Endothelial cell of umbilical vein (primary cell): ENCODE measurements at regions not wholly inside any gene's neighbourhood (a gene's known extent, or its start where the extent isn't known, plus 50 kb on each side); places are given as distances from the start of the nearest gene placed in this dataset.

Experiments used
- BruUV-seq: library from RNA; stranded (reverse); fragments of 400-500 nt; replicated peaks from 2 replicates; lab custom pipeline; 2021; lab: Mats Ljungman, UMichigan
- CTCF ChIA-PET: fragments of 300-600, 350-600 bp; sonication (Branson Sonifier 250); formaldehyde crosslinking; loops from one replicate; lab custom pipeline; 2021; ENCODE audit warnings: antibody characterized with exemption, inconsistent platforms; lab: Charles Lee
- POLR2A ChIA-PET: fragments of 300-600, 350-600 bp; sonication (Branson Sonifier 250); formaldehyde crosslinking; loops from one replicate; lab custom pipeline; 2021; ENCODE audit warnings: antibody characterized with exemption, inconsistent platforms; lab: Charles Lee
- DNase-seq: peaks from one replicate; pipeline ENCODE4 v3.0.0-alpha.2; 2011; ENCODE audit warnings: low read depth, low spot score
- FAIRE-seq: peaks from 2 replicates; lab custom pipeline; 2011; peaks lifted over from hg19 to GRCh38; lab: Jason Lieb, UNC
- H2AFZ ChIP-seq: 2 replicates; pipeline ENCODE4 v1.6.0; 2012; ENCODE audit warnings: low read depth, low read length, control low read depth, inconsistent platforms
- H3K27ac ChIP-seq: 2 replicates; pipeline ENCODE4 v1.5.1; 2011; ENCODE audit warnings: low read depth, mild to moderate bottlenecking, control low read depth, low read length, moderate library complexity; ENCODE audit not compliant: insufficient read depth
- H3K27me3 ChIP-seq, 2 experiments: 2 replicates each; pipeline versions ENCODE4 v1.6.0 to v1.6.1; 2011; ENCODE audit warnings: low read length in 2 of 2, mixed read lengths in 1 of 2; ENCODE audit not compliant: control insufficient read depth in 2 of 2, insufficient read depth in 2 of 2
- H3K36me3 ChIP-seq, 2 experiments: 2 replicates in 1 of 2; 3 replicates in 1 of 2; pipeline ENCODE4 v1.5.1; 2011; ENCODE audit warnings: low read length in 2 of 2, mild to moderate bottlenecking in 1 of 2, moderate library complexity in 1 of 2; ENCODE audit not compliant: control insufficient read depth in 2 of 2, insufficient read depth in 2 of 2; ENCODE audit errors: extremely low read depth in 1 of 2
- H3K4me1 ChIP-seq: 3 replicates; pipeline ENCODE4 v1.5.1; 2011; ENCODE audit warnings: mild to moderate bottlenecking, low read length; ENCODE audit not compliant: control insufficient read depth, insufficient read depth; ENCODE audit errors: extremely low read depth
- H3K4me2 ChIP-seq: 2 replicates; pipeline ENCODE4 v1.6.1; 2011; ENCODE audit warnings: low read length, control low read depth, mixed read lengths; ENCODE audit not compliant: insufficient read depth
- H3K4me3 ChIP-seq, 3 experiments: fragments of 200-600 bp in 1 of 3; sonication (generic), shearing (Covaris generic) in 1 of 3; replicated peaks in 1 of 3; 2 replicates each; pipeline ENCODE4 v1.5.1; 2011 to 2016; ENCODE audit warnings: control low read depth in 3 of 3, low read length in 3 of 3, mild to moderate bottlenecking in 2 of 3, inconsistent platforms in 1 of 3, low read depth in 1 of 3, moderate library complexity in 1 of 3; ENCODE audit not compliant: insufficient read depth in 1 of 3
- H3K79me2 ChIP-seq: 2 replicates; pipeline ENCODE4 v1.6.0; 2012; ENCODE audit warnings: low read length, inconsistent platforms; ENCODE audit not compliant: control insufficient read depth, insufficient read depth
- H3K9ac ChIP-seq: replicated peaks from 2 replicates; pipeline ENCODE3; 2011; ENCODE audit warnings: low read length, control low read depth; ENCODE audit not compliant: insufficient read depth; ENCODE audit errors: extremely low read depth
- H3K9me1 ChIP-seq: replicated peaks from 3 replicates; pipeline ENCODE4 v1.6.0; 2011; ENCODE audit warnings: mild to moderate bottlenecking, low read length; ENCODE audit not compliant: control insufficient read depth, insufficient read depth; ENCODE audit errors: extremely low read depth
- H3K9me3 ChIP-seq: replicated peaks from 2 replicates; pipeline ENCODE4 v1.5.1; 2012; ENCODE audit warnings: low read length, inconsistent platforms; ENCODE audit not compliant: control insufficient read depth, insufficient read depth
- H4K20me1 ChIP-seq: replicated peaks from 2 replicates; pipeline ENCODE3; 2011; ENCODE audit warnings: mild to moderate bottlenecking, low read length; ENCODE audit not compliant: control insufficient read depth, insufficient read depth; ENCODE audit errors: extremely low read depth
- GATA2 ChIP-seq: IDR thresholded peaks from 2 replicates; pipeline ENCODE4 v1.7.0; 2011; ENCODE audit warnings: low read depth, mild to moderate bottlenecking, moderate library complexity, mixed read lengths, low read length; ENCODE audit not compliant: insufficient read length, insufficient read depth
- JUN ChIP-seq: IDR thresholded peaks from 2 replicates; pipeline ENCODE4 v1.6.1; 2011; ENCODE audit warnings: borderline replicate concordance, low read depth; ENCODE audit not compliant: insufficient read length, insufficient read depth
- MYC ChIP-seq: IDR thresholded peaks from one replicate; pipeline ENCODE4 v1.6.1; 2011; ENCODE audit warnings: mild to moderate bottlenecking, low read depth, low read length
- dilution Hi-C: fragments of 300-500 bp; cut with MboI; formaldehyde crosslinking; loops from one replicate; pipeline ENCODE4 v1.15.0; 2019; ENCODE audit warnings: low sequenced_read_pairs; ENCODE audit not compliant: extremely low pct_ligation_motif_present
- intact Hi-C: fragments of 100-400 bp; cut with micrococcal nuclease; formaldehyde crosslinking; loops from one replicate; pipeline ENCODE4 v1.10.0; 2022
- TF ChIP-seq, protein P1 (sequence below): IDR thresholded peaks from 2 replicates; pipeline ENCODE4 v1.6.1; 2011; ENCODE audit not compliant: insufficient read depth, insufficient read length
- TF ChIP-seq, protein P2 (sequence below), 2 donors: IDR thresholded peaks; 1 replicate in 1 of 2; 2 replicates in 1 of 2; pipeline ENCODE4 v1.5.1; 2011; ENCODE audit warnings: low read length in 2 of 2, mild to moderate bottlenecking in 2 of 2, moderate library complexity in 2 of 2, control low read depth in 1 of 2, inconsistent platforms in 1 of 2, low read depth in 1 of 2; ENCODE audit not compliant: insufficient read depth in 1 of 2; ENCODE audit errors: extremely low read depth in 1 of 2

DNA sequence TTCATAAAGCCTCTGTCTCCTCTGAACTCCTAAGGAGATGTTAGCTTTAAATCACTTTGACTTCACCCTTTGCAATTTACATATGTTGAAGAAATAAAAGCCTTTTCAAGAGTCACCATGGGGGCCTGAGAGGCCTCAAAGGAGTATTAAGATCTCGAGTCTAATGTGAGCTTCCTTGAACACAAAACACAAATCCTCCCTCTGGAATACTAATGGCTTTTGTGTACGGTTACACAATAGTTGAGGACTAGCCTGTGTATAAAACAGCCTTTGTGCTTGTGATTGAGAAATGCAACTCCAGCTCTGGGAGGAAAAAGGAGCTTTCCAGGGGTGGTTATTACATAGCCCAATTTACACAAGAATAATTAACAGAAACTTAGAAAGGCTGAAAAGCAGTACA lies 1140.2 kb downstream of the CDH11 start:
- TF ChIP-seq JUN = no peak
- no peak for TF ChIP-seq GATA2
- no peak for TF ChIP-seq MYC
- TF ChIP-seq, protein P1, sequence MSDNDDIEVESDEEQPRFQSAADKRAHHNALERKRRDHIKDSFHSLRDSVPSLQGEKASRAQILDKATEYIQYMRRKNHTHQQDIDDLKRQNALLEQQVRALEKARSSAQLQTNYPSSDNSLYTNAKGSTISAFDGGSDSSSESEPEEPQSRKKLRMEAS = no peak
- TF ChIP-seq, protein P2, sequence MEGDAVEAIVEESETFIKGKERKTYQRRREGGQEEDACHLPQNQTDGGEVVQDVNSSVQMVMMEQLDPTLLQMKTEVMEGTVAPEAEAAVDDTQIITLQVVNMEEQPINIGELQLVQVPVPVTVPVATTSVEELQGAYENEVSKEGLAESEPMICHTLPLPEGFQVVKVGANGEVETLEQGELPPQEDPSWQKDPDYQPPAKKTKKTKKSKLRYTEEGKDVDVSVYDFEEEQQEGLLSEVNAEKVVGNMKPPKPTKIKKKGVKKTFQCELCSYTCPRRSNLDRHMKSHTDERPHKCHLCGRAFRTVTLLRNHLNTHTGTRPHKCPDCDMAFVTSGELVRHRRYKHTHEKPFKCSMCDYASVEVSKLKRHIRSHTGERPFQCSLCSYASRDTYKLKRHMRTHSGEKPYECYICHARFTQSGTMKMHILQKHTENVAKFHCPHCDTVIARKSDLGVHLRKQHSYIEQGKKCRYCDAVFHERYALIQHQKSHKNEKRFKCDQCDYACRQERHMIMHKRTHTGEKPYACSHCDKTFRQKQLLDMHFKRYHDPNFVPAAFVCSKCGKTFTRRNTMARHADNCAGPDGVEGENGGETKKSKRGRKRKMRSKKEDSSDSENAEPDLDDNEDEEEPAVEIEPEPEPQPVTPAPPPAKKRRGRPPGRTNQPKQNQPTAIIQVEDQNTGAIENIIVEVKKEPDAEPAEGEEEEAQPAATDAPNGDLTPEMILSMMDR (IDR thresholded peaks at IDR 0.05; ENCODE audit: extremely low read depth in 1 of 2, insufficient read depth in 1 of 2, low read depth in 1 of 2, low read length in 2 of 2) = no peak
- Histone ChIP-seq H4K20me1 (no peaks in the 10 kb centered on the region), H2AFZ (no peak overlapping the region), H3K9me3 (no peaks in the 10 kb centered on the region), H3K9ac (no peak overlapping the region), H3K4me1 (no peaks in the 10 kb centered on the region), H3K9me1 (no peaks in the 10 kb centered on the region), H3K27ac (no peak overlapping the region), H3K27me3 (no peaks in the 10 kb centered on the region), H3K4me2 (no peak overlapping the region), H3K36me3 (no peaks in the 10 kb centered on the region), H3K79me2 (no peaks in the 10 kb centered on the region), H3K4me3 (no peak overlapping the region)
- BruUV-seq = no TSS peak
- dilution Hi-C loops = no loop called here
- FAIRE-seq (no peak), DNase-seq (no peak)
- intact Hi-C loops = no loop called here
- ChIA-PET CTCF (no interaction called here), POLR2A (no interaction called here)

DNA sequence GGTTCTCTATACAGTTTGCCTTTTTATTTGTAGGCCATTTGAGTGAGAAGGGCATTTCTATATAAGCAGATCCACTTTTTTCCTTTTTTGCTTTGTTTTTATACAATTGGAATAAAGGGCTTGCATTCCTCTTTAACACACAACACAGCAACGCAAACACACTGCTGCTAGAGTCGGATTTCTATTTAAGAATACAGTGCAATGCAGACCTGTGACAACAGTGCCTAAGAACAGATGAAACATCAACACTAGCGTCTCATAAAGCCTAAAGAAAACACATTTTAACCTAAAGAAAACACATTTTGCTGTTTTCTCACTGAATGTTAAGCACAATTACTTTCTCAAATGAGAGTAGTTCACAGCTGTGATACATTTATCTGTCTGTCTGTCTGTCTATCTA lies 1141.1 kb downstream of the CDH11 start:
- Histone ChIP-seq H2AFZ (no peak overlapping the region), H4K20me1 (no peaks in the 10 kb centered on the region), H3K36me3 (no peaks in the 10 kb centered on the region), H3K9ac (no peak overlapping the region), H3K4me1 (no peaks in the 10 kb centered on the region), H3K79me2 (no peaks in the 10 kb centered on the region), H3K27ac (no peak overlapping the region), H3K4me2 (no peak overlapping the region), H3K4me3 (no peak overlapping the region), H3K9me3 (no peaks in the 10 kb centered on the region), H3K27me3 (no peaks in the 10 kb centered on the region), H3K9me1 (no peaks in the 10 kb centered on the region)
- dilution Hi-C loops (no loop called here), intact Hi-C loops (no loop called here)
- BruUV-seq = no TSS peak
- TF ChIP-seq MYC = no peak
- TF ChIP-seq, protein P2 (IDR thresholded peaks at IDR 0.05; ENCODE audit: extremely low read depth in 1 of 2, insufficient read depth in 1 of 2, low read depth in 1 of 2, low read length in 2 of 2) = no peak
- POLR2A ChIA-PET = no interaction called here
- CTCF ChIA-PET = no interaction called here
- DNase-seq (no peak), FAIRE-seq (no peak)
